K562 (cell line): ENCODE measurements at regions not wholly inside any gene's neighbourhood (a gene's known extent, or its start where the extent isn't known, plus 50 kb on each side); places are given as distances from the start of the nearest gene placed in this dataset.

Source experiments
- ATAC-seq: fragments of 200-7000 bp; cut with Tn5 transposase; 3 replicates; pipeline ENCODE4 v1.9.1; 2020; ENCODE audit warnings: moderate library complexity
- BruUV-seq: library from RNA; stranded (reverse); fragments of 400-500 nt; replicated peaks from 2 replicates; lab custom pipeline; 2021; lab: Mats Ljungman, UMichigan
- CTCF ChIA-PET: fragments of 300-600 bp; formaldehyde crosslinking; extraction: SDS; loops from one replicate; lab custom pipeline; 2021; ENCODE audit warnings: low intra/inter-chr PET ratio; lab: Yijun Ruan, JAX
- POLR2A ChIA-PET: fragments of 300-600, 350-650 bp; sonication (Branson Sonifier 250); formaldehyde crosslinking; extraction: SDS; loops from one replicate; lab custom pipeline; 2021; ENCODE audit warnings: antibody characterized with exemption, inconsistent platforms; lab: Yijun Ruan, JAX
- DNase-seq, 4 experiments: peaks; one replicate each; pipeline versions ENCODE4 v3.0.0 to v3.0.0-alpha.2; 2011 to 2018; ENCODE audit warnings: low spot score in 3 of 4, mixed read lengths in 3 of 4; ENCODE audit errors: extremely low read depth in 1 of 4
- FAIRE-seq: peaks from 2 replicates; lab custom pipeline; 2011; peaks lifted over from hg19 to GRCh38; lab: Jason Lieb, UNC
- H2AFZ ChIP-seq: 2 replicates; pipeline ENCODE4 v1.6.0; 2011; ENCODE audit warnings: low read depth, low read length, control low read depth, inconsistent platforms
- H3K27ac ChIP-seq: fragments of 200-600 bp; 3 replicates; pipeline ENCODE4 v1.8.0; 2011; ENCODE audit warnings: low read depth, mild to moderate bottlenecking, control low read depth, inconsistent platforms, low read length, moderate library complexity, mixed read lengths; ENCODE audit errors: extremely low read depth
- H3K27me3 ChIP-seq, 2 experiments: fragments of 300-600 bp in 1 of 2; 2 replicates in 1 of 2; 3 replicates in 1 of 2; pipeline versions ENCODE4 v1.6.0 to v1.8.0; 2011; ENCODE audit warnings: inconsistent platforms in 2 of 2, low read length in 2 of 2, mild to moderate bottlenecking in 1 of 2, mixed read lengths in 1 of 2, moderate library complexity in 1 of 2; ENCODE audit not compliant: control insufficient read depth in 2 of 2, insufficient read depth in 2 of 2
- H3K36me3 ChIP-seq: fragments of 300-600 bp; 3 replicates; pipeline ENCODE4 v1.8.0; 2011; ENCODE audit warnings: mild to moderate bottlenecking, low read length, inconsistent platforms; ENCODE audit not compliant: control insufficient read depth, insufficient read depth
- H3K4me1 ChIP-seq, 2 experiments: fragments of 200-600 bp in 1 of 2; replicated peaks in 1 of 2; 2 replicates in 1 of 2; 3 replicates in 1 of 2; pipeline versions ENCODE4 v1.5.1 to v1.8.0; 2011; ENCODE audit warnings: inconsistent platforms in 2 of 2, low read length in 2 of 2, mild to moderate bottlenecking in 1 of 2, mixed read lengths in 1 of 2, moderate library complexity in 1 of 2; ENCODE audit not compliant: control insufficient read depth in 2 of 2, insufficient read depth in 2 of 2
- H3K4me2 ChIP-seq: 2 replicates; pipeline ENCODE4 v1.6.1; 2011; ENCODE audit warnings: low read length, control low read depth, inconsistent platforms, mixed read lengths; ENCODE audit not compliant: insufficient read depth
- H3K4me3 ChIP-seq: fragments of 200-600 bp; sonication (generic), shearing (Covaris generic); 2 replicates; pipeline ENCODE4 v1.5.1; 2016; ENCODE audit warnings: control low read depth, inconsistent platforms
- H3K79me2 ChIP-seq: fragments of 200-600 bp; 3 replicates; pipeline ENCODE4 v1.8.0; 2011; ENCODE audit warnings: low read length, inconsistent platforms; ENCODE audit not compliant: control insufficient read depth, insufficient read depth
- H3K9ac ChIP-seq, 2 experiments: 2 replicates each; pipeline versions ENCODE4 v1.6.0 to v1.6.1; 2011; ENCODE audit warnings: low read depth in 2 of 2, low read length in 2 of 2, control low read depth in 1 of 2, inconsistent platforms in 1 of 2, mild to moderate bottlenecking in 1 of 2, mixed read lengths in 1 of 2; ENCODE audit not compliant: insufficient read depth in 1 of 2
- H3K9me1 ChIP-seq: one replicate; pipeline ENCODE4 v1.6.0; 2011; ENCODE audit warnings: inconsistent platforms, mild to moderate bottlenecking, low read length, moderate library complexity; ENCODE audit not compliant: control insufficient read depth, insufficient read depth
- H3K9me3 ChIP-seq: replicated peaks from 2 replicates; pipeline ENCODE4 v1.5.1; 2011; ENCODE audit warnings: low read depth, low read length, inconsistent platforms; ENCODE audit not compliant: control insufficient read depth, insufficient read depth
- H4K20me1 ChIP-seq: replicated peaks from 2 replicates; pipeline ENCODE4 v1.6.1; 2011; ENCODE audit warnings: low read length, inconsistent platforms, mixed read lengths; ENCODE audit not compliant: control insufficient read depth, insufficient read depth
- ARID2 ChIP-seq: fragments of 450-650 bp; IDR thresholded peaks from 2 replicates; pipeline ENCODE4 v1.6.1; 2017; ENCODE audit warnings: antibody characterized with exemption, mild to moderate bottlenecking
- KHSRP ChIP-seq: fragments of 450-650 bp; IDR thresholded peaks from 2 replicates; pipeline ENCODE4 v1.6.1; 2017
- LEF1 ChIP-seq: fragments of 450-650 bp; IDR thresholded peaks from 2 replicates; pipeline ENCODE4 v1.6.1; 2016; ENCODE audit warnings: mild to moderate bottlenecking
- PHF20 ChIP-seq: fragments of 450-650 bp; IDR thresholded peaks from 2 replicates; pipeline ENCODE4 v1.6.1; 2018; ENCODE audit not compliant: partially characterized antibody
- RNF2 ChIP-seq: sonication (generic); IDR thresholded peaks from 2 replicates; pipeline ENCODE4 v1.6.1; 2016
- TRIM28 ChIP-seq: fragments of 450-650 bp; IDR thresholded peaks from 2 replicates; pipeline ENCODE4 v1.6.1; 2017
- ZNF24 ChIP-seq: fragments of 450-650 bp; IDR thresholded peaks from 2 replicates; pipeline ENCODE4 v1.6.1; 2016
- ZNF75A ChIP-seq: fragments of 450-650 bp; formaldehyde crosslinking; IDR thresholded peaks from 2 replicates; pipeline ENCODE4 v1.4.0; 2020; ENCODE audit warnings: mild to moderate bottlenecking
- ZZZ3 ChIP-seq: fragments of 450-650 bp; IDR thresholded peaks from 2 replicates; pipeline ENCODE4 v1.6.1; 2016; ENCODE audit warnings: antibody characterized with exemption, mild to moderate bottlenecking, moderate library complexity
- WGBS: fragments of 100-300 bp; shearing (Covaris generic); methylation state at CpG from one replicate; pipeline ENCODE4 v1.1.6; 2016; ENCODE audit warnings: low coverage, mixed read lengths; ENCODE audit not compliant: insufficient coverage; ENCODE audit errors: missing lambda C conversion rate; 5-methylcytosine and 5-hydroxymethylcytosine counted together
- in situ Hi-C: fragments of 300-500 bp; cut with MboI; formaldehyde crosslinking; loops from 4 replicates; pipeline ENCODE4 v1.15.0; 2018; ENCODE audit warnings: inconsistent platforms, mixed read lengths
- intact Hi-C: fragments of 100-400 bp; cut with micrococcal nuclease; formaldehyde crosslinking; loops from 2 replicates; pipeline ENCODE4 v1.14.2; 2022
- TF ChIP-seq, protein P1 (sequence below), 2 experiments: IDR thresholded peaks; 2 replicates each; pipeline ENCODE4 v1.6.1; 2011; ENCODE audit warnings: borderline replicate concordance in 1 of 2, control low read depth in 1 of 2, low read depth in 1 of 2, low read length in 1 of 2, mild to moderate bottlenecking in 1 of 2, mixed read lengths in 1 of 2, moderate library complexity in 1 of 2; ENCODE audit not compliant: insufficient read depth in 1 of 2, insufficient read length in 1 of 2, poor library complexity in 1 of 2, severe bottlenecking in 1 of 2; ENCODE audit errors: extremely low read depth in 1 of 2
- TF ChIP-seq, protein P2 (sequence below): fragments of 250-450 bp; sonication (Bioruptor Pico); IDR thresholded peaks from 2 replicates; pipeline ENCODE4 v1.6.1; 2021; ENCODE audit warnings: mild to moderate bottlenecking
- TF ChIP-seq, protein P3 (sequence below), 2 experiments: IDR thresholded peaks; 2 replicates each; pipeline ENCODE4 v1.6.1; 2012; ENCODE audit warnings: improper control_type of control experiment in 2 of 2, low read depth in 2 of 2, low read length in 2 of 2, borderline replicate concordance in 1 of 2

DNA sequence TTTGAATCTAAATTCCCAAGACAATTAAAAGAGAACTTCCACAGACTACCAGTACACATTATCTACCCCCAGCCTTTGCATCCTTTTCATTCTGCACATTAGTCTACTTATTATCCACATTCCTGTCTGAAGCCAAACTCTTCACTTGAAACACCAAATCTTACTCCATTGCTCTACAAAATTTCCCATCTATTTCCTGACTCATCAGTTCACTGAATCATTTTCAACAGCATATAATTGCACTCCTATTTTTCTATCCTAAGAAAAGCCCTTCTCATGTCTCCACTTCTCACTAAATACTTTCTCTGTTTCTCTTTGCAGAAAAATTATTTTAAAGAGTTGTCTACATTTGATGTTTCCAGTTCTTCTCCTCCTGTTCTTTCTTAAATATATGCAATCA is 239.4 kb upstream of the FERMT1 start:
- H3K4me3 ChIP-seq = no peak overlapping the region
- no peak for TF ChIP-seq TRIM28
- TF ChIP-seq, protein P1, sequence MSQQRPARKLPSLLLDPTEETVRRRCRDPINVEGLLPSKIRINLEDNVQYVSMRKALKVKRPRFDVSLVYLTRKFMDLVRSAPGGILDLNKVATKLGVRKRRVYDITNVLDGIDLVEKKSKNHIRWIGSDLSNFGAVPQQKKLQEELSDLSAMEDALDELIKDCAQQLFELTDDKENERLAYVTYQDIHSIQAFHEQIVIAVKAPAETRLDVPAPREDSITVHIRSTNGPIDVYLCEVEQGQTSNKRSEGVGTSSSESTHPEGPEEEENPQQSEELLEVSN (IDR thresholded peaks at IDR 0.05; ENCODE audit: borderline replicate concordance in 1 of 2, extremely low read depth in 1 of 2, insufficient read depth in 1 of 2, insufficient read length in 1 of 2, low read depth in 1 of 2, low read length in 1 of 2, poor library complexity in 1 of 2, severe bottlenecking in 1 of 2) = no peak
- TF ChIP-seq ZZZ3 = no peak
- no peak for TF ChIP-seq PHF20
- H3K9me3 ChIP-seq = no peaks in the 10 kb centered on the region
- no peak overlapping the region for H2AFZ ChIP-seq
- DNase-seq (no peak), ATAC-seq (no peak), FAIRE-seq (no peak)
- H3K4me2 ChIP-seq = no peak overlapping the region
- ChIA-PET POLR2A (no interaction called here), CTCF (no interaction called here)
- in situ Hi-C loops = no loop called here
- intact Hi-C loops = no loop called here
- no peaks in the 10 kb centered on the region for H3K27me3 ChIP-seq
- H3K36me3 ChIP-seq = no peaks in the 10 kb centered on the region
- H3K9ac ChIP-seq = no peak overlapping the region
- no peaks in the 10 kb centered on the region for H3K4me1 ChIP-seq
- no peaks in the 10 kb centered on the region for H3K9me1 ChIP-seq
- H4K20me1 ChIP-seq = no peaks in the 10 kb centered on the region
- no TSS peak for BruUV-seq
- no peak overlapping the region for H3K27ac ChIP-seq
- H3K79me2 ChIP-seq = no peaks in the 10 kb centered on the region

DNA sequence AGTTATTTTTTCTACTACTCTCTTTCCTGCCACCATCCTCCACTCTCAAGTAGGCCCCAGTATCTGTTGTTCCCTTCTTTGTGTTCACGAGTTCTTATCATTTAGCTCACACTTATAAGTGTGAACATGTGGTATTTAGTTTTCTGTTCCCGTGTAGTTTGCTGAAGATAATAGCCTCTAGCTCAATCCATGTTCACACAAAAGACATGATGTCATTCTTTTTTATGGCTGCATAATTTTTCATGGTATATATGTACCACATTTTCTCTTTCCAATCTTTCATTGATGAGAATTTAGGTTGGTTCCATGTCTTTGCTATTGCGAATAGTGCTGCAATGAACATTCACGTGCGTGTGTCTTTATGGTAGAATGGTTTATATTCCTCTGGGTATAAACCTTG is 237.9 kb upstream of the FERMT1 start:
- Histone ChIP-seq H4K20me1 (no peaks in the 10 kb centered on the region), H3K79me2 (no peaks in the 10 kb centered on the region), H3K9ac (no peak overlapping the region), H3K27ac (no peak overlapping the region), H3K9me3 (no peaks in the 10 kb centered on the region), H3K36me3 (no peaks in the 10 kb centered on the region), H2AFZ (no peak overlapping the region), H3K27me3 (no peaks in the 10 kb centered on the region), H3K9me1 (no peaks in the 10 kb centered on the region), H3K4me1 (no peaks in the 10 kb centered on the region), H3K4me3 (no peak overlapping the region), H3K4me2 (no peak overlapping the region)
- POLR2A ChIA-PET = no interaction called here
- 1% methylated on average over 5 of the region's 5 CpGs for WGBS
- in situ Hi-C loops (no loop called here), intact Hi-C loops (no loop called here)
- TF ChIP-seq, protein P2, sequence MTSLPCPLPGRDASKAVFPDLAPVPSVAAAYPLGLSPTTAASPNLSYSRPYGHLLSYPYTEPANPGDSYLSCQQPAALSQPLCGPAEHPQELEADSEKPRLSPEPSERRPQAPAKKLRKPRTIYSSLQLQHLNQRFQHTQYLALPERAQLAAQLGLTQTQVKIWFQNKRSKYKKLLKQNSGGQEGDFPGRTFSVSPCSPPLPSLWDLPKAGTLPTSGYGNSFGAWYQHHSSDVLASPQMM (CRISPR knock-in tag) = no peak
- TF ChIP-seq KHSRP (no peak), ARID2 (no peak), LEF1 (no peak), ZNF24 (no peak), RNF2 (no peak), ZNF75A (CRISPR knock-in tag) (no peak)
- TF ChIP-seq, protein P3, sequence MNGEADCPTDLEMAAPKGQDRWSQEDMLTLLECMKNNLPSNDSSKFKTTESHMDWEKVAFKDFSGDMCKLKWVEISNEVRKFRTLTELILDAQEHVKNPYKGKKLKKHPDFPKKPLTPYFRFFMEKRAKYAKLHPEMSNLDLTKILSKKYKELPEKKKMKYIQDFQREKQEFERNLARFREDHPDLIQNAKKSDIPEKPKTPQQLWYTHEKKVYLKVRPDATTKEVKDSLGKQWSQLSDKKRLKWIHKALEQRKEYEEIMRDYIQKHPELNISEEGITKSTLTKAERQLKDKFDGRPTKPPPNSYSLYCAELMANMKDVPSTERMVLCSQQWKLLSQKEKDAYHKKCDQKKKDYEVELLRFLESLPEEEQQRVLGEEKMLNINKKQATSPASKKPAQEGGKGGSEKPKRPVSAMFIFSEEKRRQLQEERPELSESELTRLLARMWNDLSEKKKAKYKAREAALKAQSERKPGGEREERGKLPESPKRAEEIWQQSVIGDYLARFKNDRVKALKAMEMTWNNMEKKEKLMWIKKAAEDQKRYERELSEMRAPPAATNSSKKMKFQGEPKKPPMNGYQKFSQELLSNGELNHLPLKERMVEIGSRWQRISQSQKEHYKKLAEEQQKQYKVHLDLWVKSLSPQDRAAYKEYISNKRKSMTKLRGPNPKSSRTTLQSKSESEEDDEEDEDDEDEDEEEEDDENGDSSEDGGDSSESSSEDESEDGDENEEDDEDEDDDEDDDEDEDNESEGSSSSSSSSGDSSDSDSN (IDR thresholded peaks at IDR 0.05; ENCODE audit: borderline replicate concordance in 1 of 2, low read depth in 2 of 2, low read length in 2 of 2) = no peak
- ATAC-seq = no peak
- DNase-seq = no peak
- CTCF ChIA-PET = no interaction called here
- no peak for FAIRE-seq
- BruUV-seq = no TSS peak
